HG03097 (cell line): ENCODE measurements at regions not wholly inside any gene's neighbourhood (a gene's known extent, or its start where the extent isn't known, plus 50 kb on each side); places are given as distances from the start of the nearest gene placed in this dataset.
"Not testable (repeated sequence)": the region's sequence is repeated elsewhere in the genome, so short reads cannot be mapped to it uniquely, and the experiment has no call there.

Experiments used
- ATAC-seq: cut with Tn5 transposase; IDR thresholded peaks from one replicate; pipeline ENCODE4 v1.9.1; 2021; ENCODE audit not compliant: unreplicated experiment, low FRiP score

DNA sequence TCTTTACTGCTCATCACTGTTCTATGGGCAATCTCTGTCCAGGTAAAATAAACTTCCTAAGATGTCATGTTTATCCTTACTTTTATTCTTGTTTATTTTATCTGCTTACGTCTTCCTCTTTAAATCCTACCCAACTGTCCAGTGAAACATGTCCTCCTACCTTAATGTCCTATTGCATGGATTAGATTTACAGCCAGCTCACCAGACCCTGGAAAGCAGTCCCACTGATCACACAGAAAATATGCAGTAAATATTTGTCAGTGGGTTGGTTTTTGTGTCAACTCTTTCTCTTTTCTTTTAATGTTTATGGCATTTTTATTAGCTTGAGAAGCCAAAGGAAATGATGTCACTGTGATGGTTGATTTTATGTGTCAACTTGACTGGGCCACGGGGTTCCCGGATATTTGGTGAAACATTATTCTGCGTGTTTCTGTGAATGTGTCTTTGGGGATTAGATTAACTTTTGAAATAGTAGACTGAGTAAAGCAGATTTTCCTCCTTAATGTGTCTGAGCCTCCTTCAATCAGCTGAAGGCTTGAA, 258.3 kb downstream of the SRGAP2C start:
- ATAC-seq = no peak

DNA sequence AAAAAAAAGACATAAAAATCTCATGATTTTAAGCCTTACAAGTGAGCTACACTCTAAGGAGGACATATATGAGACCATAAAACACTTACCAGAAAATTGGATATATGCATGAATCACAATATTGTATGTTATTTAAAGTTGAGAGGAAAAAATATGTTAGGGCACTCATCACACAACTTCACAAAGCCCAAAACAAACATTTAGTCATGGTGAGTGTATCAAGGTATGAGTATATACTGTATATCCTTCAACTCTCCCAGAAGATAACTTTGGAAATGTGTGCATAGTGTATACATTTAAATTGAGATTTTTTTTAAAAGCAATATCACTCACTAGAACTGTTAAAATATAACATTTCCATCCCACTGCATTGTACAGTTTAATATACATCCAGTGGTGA, 259.3 kb downstream of the SRGAP2C start:
- ATAC-seq = no peak

DNA sequence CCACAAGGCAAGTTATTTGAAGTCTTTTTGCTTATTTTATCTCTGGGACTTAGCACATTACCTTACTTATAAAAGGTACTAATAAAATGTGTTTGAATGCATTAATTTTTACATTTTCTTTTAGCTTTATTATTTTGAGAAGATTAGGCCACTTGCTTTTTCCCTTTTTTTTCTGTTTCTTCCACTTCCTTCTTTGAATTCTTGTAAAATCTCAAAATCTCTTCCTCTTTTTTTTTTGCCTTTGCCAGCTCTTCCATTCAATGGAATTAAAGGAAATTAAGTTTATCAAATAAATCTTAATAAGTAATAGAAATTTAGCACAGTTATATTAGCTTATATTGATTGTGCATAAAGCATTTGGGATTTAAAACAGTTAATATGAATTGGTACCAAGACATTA, 260.9 kb downstream of the SRGAP2C start:
- ATAC-seq = no peak

DNA sequence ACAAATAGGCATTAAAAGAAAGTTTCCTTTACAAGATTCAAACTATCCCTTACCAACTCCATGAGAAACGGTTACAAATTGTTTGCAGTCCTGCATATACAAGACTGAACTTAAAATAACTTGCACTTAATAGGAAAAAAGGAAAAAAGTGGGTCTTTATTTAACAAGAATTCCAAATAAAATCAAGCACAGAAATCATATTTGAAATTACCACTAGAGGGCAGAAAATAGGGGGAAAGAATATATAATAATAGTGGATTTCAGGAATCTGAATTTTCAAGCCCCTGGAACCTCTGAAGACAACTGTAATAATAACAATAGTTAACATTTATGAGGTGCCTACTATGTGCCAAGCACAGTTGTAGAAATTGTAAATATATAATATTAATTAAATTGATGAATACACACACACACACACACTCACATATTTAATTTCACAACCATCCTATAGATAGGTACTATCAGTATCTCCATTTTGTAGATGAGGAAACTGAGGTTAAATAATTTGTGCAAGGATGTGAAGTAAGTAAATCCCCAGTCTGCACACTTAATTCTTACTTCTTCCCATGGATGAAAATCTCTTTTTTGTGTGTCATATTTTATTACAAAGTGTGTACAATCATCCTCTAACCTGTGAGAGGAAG, 262.6 kb downstream of the SRGAP2C start:
- ATAC-seq = not testable (repeated sequence)

DNA sequence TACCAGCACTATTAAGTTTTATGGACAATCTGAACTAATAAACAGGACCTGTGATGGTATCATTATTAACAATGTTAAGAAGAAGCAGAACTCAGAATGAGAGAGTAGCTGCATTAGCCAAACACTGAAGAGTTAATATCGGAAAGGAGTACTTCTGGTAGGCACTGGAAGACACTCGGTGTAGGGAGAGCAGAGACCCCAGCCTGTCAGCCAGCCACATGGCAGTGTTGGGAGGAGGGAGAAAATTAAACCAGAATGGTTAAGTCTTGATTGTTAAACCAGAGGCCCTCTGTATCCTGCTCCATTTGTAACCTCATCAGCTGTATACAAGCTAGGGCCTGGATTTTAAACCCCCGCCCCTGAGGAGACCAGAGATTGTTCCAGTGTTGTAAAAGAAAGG, 263.3 kb downstream of the SRGAP2C start:
- ATAC-seq = not testable (repeated sequence)

DNA sequence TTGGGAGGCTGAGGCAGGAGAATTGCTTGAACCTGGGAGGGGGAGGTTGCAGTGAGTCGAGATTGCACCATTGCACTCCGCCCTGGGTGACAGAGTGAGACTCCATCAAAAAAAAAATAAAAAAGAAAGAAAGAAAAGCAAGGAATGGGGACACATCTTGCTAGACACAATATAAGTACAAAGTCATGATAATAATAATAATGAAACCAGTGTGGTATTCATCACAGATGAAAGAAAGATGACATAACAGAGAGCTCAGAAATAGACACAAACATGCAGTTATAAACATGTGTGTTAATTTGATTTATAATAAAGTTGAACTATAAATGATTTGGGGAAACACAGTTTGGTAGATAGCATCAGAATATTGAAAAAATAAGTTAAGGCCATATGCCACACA, 264.1 kb downstream of the SRGAP2C start:
- ATAC-seq = no peak

DNA sequence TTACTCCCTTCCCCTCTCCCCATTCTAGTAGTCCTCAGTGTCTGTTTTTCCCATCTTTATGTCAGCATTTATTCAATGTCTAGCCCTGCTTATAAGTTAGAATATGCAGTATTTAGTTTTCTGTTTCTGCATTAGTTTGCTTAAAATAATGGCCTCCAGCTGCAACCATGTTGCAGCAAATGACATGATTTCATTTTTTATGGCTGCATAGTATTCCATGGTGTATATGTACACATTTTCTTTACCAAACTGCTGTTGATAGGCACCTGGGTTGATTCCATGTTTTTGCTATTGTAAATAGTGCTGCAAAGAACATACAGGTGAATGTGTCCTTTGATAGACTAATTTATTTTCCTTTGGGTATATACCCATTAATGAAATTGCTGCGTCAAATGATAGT, 267.7 kb downstream of the SRGAP2C start:
- ATAC-seq = no peak

DNA sequence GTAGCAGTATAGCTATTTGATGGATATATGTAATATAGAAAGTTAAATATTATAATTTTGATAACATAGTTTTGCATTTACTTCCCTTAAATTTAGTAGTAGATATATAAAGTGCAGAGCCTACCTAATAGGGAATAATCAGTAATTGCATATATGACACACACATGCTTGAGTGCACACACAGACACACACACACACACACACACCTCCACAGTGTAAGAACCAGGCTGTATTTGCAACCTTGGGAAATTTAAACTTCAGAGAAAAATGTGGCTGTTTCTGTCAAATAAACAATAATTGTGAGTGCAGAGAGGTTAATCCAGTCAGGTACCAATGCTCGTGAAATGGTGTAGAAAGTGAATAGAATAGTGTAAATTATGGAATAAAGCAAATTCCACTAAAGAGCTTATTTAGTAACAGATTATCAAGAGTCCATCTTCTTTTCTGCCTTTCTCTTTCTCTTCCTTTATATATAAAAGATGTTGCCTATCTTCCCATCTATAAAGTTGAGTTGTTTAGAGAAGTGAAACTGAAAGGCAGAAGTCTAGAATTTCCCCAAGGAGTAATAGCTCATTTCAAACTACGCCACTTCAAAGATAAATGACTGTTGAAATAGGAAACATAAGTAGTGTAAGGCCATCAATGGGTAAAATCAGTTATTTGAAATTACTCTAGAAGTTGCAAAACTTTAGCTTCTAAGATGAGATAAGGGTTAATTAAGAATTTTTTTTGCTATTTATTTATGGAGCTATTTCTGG, 273.7 kb downstream of the SRGAP2C start:
- peak; percentile 98 for ATAC-seq

DNA sequence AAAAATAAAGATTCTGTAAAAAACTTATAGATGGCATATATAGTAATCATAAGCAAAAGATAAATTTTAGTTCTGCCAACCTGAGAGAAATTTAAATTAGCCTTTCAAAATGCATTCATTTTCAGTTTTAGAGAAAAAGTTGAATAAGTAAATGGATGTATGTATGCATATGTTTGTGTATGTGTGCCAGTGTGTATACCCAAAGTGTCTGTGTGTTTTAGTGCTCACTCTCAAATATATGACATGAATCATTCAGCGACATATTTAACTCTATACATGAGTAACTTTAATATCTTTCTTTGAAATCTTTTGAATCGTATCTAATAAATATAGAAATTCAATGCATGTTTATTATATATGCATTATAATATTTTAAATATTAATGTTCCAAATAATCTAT, 274.5 kb downstream of the SRGAP2C start:
- ATAC-seq = no peak

DNA sequence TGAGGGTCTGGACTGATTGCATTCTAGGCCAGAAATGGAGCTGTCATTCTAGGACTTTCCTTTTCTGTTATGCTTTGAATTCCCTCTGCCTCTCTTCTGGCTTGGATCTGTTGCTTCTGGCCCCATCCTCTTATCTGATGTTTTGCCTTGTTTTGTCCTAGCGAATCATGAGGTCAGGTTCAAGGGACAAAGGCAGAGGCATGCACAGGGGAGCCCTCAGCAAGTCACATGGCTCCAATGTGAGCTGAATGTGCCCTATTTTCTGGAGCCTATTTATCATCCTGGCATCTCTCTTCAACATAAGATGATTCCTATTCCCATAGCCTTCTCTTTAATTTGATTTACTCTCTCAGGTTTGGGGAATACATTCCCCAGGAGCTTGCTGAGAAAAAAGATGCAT, 284.6 kb downstream of the SRGAP2C start:
- not testable (repeated sequence) for ATAC-seq

DNA sequence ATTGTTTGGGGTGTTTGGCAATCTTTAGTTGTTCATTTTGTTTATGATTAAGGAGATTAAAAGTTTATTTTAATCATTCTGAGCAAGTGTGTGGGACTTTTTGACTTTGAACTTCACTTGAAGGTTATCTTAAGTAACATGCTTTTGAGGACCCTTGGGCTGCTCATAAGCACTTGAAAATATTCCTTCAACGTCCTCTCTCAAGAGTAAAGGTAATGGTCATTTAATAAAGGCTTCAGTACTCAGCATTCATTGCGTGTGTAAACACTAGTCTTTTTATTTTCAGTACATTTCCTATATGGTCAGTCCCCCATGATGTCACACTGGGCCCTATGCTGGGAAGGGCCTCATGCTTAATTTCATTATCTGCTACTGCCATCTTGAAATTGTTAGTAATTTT, 285.6 kb downstream of the SRGAP2C start:
- ATAC-seq = not testable (repeated sequence)

DNA sequence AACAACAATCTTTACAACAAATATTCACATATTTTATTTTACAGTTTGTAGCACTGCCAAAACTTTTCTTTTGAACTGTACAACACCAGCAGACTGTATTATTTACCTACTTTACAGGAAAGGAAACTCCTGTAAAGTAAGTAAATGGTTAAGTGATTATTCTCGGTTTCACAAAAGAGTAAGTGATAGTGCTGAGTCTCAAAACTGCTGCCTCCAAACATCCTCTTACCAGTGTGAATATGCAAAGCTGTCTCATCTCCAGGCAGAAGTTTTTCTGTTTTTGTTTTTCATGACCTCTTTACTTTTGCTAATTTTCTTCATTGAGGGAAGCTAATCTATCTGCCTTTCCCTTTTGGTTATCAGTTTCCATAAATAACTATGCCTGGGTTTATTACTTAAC, 286.7 kb downstream of the SRGAP2C start:
- peak; percentile 98 for ATAC-seq

DNA sequence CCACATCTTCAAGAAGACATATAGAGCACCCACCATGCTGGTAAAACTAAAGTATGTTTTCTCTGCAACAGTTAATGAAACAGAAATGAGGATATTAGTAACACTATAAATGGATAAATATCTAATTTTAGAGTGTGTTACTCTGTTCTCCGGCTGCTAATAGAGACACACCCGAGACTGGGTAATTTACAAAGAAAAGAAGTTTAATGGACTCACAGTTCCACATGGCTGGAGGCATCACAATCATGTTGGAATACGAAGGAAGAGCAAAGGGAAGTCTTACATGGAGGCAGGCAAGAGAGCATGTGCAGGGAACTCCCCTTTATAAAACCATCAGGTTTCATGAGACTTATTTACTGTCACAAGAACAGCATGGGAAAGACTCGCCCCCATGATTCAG, 287.2 kb downstream of the SRGAP2C start:
- ATAC-seq = no peak

DNA sequence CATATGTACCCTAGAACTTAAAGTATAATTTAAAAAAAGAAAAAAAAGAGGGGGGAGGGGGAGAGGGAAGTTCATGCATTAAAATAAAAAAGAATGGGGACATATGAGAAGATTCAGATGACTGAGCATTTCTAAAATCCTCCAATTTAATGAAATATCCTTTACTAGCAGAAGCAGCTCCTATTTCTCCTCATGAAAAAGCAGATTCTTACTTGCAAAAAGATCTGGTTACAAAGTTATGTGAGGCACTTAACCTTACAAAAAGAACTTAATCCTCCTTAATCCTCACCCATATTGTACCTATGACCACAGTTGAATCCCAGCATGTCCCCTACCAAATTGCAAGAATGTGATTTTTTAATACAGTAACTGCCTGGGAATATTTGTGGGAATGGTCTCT, 298.5 kb downstream of the SRGAP2C start:
- ATAC-seq = no peak

DNA sequence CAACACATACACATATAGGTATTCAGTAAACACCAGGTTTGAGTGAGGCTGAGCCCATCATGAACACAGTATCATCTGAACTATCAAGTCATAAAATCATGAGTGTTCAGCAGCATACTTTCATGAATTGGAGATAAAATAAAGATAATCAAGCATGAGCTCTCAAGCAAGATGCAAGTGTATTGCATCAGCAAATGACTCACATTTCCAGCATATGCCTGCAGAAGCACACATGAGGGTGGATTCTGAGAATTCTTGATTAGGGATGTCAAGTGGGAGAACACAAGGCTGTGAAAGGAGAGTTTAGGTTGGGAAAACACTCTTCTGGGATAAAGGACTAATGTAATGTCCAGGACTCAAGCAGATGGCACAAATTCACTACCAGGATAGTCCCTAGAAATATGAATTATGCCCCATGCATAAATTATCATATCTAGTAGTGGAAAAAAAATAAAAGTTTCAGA, 299.2 kb downstream of the SRGAP2C start:
- no peak for ATAC-seq

DNA sequence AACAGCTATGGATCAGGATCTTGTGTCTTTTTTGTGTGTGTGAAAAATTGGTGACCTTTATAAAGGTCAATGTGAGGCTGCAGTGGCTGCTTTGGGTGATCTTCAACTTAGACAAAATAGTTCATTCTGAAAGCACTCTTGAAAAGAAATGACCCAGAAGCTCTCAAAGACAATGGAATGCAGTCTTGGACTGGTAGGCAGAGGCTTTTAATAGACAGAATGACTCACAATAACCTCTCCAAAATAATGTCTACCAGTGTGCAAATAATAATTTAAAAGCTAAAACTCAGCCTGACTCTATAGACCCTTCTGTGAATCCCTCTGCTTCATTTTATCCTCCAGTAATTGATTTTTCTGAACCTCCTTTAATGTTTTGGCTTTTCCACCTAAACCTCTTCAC, 310.0 kb downstream of the SRGAP2C start:
- ATAC-seq = not testable (repeated sequence)

DNA sequence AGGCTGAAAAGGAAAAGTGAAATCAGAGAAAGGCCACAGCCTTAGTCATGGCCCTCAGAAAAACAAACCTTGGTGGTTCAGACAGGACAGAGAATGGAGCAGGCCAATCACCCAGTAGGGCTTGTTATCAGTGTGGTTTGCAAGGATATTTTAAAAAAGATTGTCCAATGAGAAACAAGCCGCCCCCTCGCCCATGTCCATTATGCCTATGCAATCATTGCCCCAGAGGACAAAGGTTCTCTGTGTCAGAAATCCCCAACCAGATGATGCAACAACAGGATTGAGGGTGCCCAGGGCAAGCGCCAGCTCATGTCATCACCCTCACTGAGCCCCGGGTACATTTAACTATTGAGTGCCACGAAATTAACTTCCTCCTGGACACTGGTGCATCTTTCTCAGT, 326.7 kb downstream of the SRGAP2C start:
- ATAC-seq = not testable (repeated sequence)

DNA sequence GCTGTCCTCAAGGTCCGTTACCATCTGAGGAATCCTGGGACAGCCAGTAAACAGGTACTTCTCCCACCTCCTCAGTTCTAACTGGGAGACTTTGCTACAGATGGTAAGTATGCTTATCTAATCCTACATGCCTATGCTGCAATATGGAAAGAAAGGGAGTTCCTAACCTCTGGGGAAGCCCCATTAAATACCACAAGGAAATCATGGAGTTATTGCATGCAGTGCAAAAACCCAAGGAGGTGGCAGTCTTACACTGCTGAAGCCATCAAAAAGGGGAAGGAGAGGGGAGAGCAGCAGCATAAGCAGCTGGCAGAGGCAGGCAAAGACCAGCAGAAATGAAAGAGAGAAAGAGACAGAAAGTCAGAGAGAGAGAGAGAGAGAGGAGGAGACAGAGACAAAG, 327.1 kb downstream of the SRGAP2C start:
- ATAC-seq = not testable (repeated sequence)

DNA sequence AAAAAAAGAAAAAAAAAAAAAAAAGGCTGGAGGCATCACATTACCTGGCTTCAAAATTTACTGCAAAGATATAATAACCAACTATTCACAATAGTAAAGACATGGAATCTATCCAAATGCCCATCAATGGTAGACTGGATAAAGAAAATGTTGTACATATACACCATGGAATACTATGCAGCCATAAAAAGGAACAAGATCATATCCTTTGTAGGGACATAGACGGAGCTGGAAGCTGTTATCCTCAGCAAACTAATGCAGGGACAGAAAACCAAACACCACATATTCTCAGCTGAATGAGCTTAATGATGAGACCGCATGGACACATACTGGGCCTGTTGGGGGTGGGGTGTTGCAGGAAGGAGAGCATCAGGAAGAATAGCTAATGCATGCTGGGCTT, 330.5 kb downstream of the SRGAP2C start:
- ATAC-seq = no peak

DNA sequence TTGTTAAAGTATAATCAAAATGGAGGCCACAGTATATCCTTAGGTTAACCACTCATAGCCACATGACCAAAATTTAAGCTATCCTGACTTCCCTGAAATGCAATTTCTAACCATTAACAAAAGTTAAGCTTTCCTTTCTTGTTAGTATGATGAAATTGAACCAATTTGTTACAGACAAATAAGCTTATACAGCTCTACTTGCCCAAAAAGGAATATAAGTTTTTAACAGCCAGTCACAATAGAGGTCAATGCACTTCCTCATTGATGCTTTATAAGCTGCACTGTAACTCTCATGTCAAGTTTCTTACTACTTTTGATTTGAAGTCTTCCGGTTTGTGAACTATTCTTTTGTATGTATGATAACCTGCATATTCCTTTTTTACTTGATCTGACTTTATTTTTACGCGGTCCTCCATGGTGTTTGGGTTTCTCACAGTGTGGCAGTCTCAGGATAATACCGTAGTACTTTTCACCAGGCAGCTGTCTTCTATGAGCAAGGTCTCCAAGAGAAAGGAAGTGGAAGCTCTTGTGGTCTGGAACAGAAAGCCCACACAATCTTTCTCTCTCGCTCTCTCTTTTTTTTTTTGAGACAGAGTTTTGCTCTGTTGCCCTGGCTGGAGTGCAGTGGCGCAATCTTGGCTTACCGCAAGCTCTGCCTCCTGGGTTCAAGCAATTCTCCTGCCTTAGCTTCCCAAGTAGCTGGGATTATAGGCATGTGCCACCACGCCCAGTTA, 331.6 kb downstream of the SRGAP2C start:
- peak; percentile 91 for ATAC-seq

DNA sequence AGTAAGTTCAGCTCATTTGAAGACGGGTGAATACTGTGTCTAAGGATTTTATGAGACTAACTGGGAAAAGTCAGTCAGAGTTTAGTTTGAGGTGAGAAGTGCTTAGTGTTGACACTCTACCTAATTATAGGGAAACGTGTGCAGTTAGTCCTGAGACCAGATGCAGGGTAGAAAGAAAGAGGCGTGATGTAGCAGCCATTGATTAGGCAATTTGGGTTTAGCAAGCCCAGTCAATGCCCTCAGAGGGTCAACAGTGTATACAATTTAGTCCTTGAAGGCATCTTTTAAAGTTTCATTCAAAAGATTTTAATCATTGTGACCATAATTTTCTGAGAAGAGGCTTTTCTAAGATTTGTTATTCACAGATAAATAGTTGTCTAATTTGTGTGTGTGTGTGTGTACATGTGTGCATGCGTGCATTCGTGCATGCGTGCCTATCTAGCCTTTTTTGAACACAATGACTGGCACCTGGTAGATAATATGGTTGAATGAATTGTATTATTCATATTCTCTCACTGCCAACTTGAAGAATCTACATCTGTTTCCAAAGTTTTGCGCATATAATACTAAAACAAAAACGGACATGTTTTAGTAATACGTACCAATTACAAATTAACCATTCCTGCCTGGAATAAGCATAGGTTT, 332.9 kb downstream of the SRGAP2C start:
- ATAC-seq = no peak
